ENCODE measurements at regions not wholly inside any gene's neighbourhood (a gene's known extent, or its start where the extent isn't known, plus 50 kb on each side); places are given as distances from the start of the nearest gene placed in this dataset.
A peak's percentile ranks its signal among the peaks of the same experiment; 100 is the strongest.

DNA sequence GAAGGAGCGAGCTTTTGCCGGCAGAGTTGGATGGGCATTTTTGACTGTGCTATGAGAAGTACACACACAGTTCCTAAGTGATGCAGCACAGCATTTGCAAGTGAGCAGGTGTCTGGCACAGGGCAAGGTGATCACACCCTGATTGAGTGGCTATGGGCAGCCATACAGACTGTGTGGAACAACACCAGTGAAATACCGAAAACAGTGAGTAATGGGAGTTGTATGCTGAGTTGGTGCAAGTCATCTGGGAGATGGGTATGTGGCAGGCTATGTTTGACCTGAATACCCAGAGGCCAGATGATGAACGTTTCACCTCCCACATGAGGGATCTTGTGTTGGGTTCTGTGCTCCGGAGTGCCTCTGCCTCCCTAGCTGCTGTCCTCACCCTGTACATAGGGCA is 53.5 kb upstream of the TIPARP start:
- no peak for DNase-seq

- DNase-seq, result no peak
Observed at GRCh38 chr3:156620260-156620659, 54.1 kb upstream of the TIPARP start.

DNA sequence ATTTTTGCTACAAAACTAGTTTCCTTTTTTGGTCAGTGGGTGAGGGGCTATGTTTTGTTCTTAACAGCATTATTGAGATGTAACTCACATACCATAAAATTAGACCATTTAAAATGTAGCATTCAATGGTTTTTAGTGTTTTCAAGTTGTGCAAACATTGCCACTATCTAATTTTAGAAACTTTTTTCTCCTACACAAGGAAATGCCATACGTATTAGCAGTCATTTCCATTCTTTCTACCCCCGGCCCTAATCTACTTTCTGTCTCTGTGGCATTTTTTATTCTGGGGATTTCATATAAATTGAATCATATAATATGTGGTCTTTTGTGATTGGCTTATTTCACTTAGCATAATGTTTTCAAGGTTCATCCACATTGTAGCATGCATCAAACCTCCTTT is 55.0 kb upstream of the TIPARP start:
- no peak for DNase-seq

DNA sequence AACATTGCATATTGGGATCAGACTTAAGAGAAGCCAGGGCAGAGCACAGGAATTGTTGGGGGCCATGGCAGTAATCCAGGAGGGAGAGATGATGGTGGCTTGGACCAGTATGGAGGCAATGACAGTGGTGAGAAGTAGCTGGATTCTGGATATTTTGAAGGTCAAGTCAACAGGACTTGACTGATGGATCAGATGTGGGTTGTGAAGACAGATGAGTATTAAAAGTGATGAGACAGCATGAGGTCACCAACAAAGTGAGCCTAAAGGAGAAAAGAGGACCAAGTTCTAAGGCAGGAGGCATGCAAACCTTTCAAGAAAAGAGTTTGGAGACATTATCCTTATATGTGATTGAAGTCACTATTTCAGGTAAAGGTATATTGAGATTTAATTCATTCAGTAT is 56.6 kb upstream of the TIPARP start:
- DNase-seq, result no peak

DNA sequence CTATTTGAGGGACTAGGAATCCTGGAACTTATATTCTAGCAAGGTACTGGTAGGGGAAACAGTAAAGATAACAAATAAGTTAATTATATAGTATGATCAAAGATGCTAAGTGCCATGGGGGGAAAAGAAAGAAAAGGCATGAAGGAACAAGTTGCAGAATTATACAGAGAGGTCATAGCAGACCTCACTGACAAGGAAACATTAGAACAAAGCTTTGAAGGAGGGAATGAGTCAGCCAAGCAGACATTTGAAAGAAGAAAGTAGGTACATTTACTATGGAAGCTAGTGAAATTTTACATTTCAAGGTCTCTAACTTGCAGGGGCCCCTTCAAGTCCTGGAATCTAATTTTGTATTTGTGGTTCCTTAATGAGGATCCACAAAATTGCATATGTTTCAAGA is 57.2 kb upstream of the TIPARP start:
- no peak for DNase-seq

- DNase-seq, result peak; percentile 25
Observed at GRCh38 chr3:156615592-156616173, 58.7 kb upstream of the TIPARP start.

DNA sequence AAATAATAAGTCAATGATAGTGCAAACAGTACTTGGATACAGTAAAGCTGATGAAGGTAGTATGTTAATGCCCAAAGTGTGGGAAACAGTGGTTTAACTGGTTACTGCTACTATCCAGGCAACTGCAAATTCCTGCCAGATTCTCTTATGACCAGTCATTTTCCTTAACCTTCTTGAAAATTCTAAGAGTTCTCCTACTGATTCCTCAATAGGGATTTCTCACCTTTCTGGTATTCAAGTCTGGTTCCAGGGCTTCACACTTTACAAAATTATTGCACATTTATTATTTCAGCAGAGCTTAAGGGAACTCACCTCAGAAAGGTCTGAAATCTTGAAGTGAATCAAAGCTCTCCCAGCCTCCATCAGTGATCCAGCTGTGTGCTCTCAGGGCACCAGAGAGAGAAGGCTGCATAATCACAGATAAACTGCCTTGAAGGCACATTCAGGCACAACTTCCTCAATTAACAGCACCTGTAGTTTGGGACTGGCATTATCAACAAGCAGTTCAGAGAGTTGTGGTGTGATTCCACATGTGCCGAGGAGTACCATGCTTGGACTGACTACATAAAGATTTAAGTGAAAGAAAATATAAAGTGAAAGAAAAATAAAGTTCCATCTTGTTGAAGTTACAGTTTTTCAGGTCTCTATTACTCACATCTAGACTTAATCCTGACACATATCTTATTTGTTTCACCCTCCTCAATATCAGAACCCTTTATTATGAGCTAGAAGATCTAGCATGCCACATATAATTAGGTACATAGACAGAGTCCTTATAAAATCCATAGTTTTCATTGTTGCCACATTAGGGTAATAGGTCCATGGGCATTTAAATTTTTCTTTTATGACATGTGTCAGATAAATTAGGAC is 59.5 kb upstream of the TIPARP start:
- DNase-seq, result no peak

DNA sequence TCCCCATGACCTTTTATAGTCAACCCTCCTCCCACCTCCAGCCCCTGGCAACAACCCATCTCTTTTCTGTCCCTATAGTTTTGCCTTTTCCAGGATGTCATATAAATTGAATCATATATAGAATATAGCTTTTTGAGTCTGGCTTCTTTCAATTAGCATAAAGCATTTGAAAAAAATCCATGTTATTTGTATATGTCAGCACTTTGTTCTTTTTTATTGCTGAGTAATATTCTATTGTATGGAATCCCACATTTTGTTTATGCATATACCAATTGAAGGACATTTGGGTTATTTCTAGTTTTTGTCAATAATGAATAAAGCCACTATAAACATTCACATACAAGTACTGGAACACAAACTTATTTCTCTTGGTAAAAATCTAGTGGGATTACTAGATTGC is 58.0 kb upstream of the SSR3 start:
- DNase-seq, result no peak

DNA sequence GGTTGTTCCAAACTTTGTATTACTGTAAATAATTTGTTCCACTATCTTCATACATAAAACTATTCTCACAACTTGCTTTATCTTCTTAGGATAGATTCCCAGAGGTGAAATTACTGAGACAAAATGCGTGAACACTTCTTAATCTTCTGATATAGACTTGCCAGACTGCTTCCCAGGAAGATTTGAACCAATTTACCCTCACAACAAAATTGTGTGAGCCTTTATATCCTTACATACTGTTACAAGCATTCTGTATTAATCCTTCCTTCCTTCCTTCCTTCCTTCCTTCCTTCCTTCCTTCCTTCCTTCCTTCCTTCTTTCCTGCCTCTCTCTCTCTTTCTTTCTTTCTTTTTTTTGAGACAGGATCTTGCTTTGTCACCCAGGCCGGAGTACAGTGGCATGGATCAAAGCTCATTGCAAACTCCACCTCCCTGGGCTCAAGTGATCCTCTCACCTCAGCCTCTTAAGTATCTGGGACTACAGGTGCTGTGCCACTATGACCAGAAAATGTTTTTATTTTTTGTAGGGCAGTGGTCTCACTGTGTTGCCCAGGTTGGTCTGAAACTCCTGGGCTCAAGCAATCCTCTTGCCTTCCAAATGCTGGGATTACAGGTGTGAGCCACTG is 57.1 kb upstream of the SSR3 start:
- DNase-seq, result no peak

- DNase-seq, result no peak
Observed at GRCh38 chr3:156610154-156610553, 55.2 kb upstream of the SSR3 start.

DNA sequence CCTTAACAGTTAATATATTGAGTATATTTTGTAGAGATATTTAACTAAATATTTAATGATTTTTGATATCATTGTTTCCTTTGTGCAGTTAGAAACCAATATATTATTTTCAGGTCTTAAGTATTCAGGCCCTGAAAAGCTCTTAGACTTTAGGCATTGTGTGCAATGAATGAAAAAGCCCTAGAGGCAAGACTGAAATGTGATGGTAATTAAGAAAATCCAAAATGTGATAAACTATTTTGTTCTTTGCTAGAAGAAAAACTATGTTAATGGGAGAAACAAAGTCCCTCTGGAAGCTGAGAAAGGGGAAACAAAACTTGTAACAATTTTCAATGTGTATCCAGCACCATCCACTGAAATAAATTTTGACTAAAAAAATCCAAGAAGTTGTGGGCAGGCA is 54.6 kb upstream of the SSR3 start:
- DNase-seq, result no peak

- DNase-seq, result no peak
Observed at GRCh38 chr3:156608601-156609514, 53.9 kb upstream of the SSR3 start.

- no peak for DNase-seq
Observed at GRCh38 chr3:156606729-156607128, 51.8 kb upstream of the SSR3 start.

GRCh38 chr3:156605686-156606605 is 51.0 kb upstream of the SSR3 start:
- no peak for DNase-seq

DNA sequence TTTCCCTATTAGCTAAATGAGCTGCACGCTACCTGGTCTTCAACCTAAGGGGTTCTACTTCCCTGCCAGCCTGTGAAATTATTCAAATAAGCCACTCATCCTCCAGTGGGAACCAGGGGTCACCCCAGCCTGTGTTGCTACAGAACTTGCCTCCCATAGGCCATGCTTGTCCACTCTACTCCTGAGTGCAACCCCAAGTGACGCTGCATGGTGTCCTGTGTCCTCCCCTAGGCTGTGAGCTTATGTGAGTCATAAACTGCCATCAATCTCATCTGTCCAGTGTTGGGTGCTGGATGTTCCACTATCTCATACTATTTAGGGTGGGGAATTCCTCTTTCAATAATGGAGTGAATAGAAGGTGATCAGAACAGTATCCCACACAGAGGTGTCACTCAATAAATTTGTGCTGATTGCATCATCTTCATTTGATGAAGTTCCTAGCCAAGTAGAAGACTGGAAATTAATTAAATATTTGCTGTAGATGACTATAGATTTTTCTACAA is 49.8 kb upstream of the SSR3 start:
- no peak for DNase-seq
